ENCODE measurements at regions not wholly inside any gene's neighbourhood (a gene's known extent, or its start where the extent isn't known, plus 50 kb on each side); places are given as distances from the start of the nearest gene placed in this dataset.

GRCh38 chr1:232296461-232296860, 333.5 kb downstream of the SIPA1L2 start:
- ATAC-seq = no peak
- TF ChIP-seq ISL1 (CRISPR knock-in tag; IDR thresholded peaks at IDR 0.05) (no peak), ZFP30 (CRISPR knock-in tag; IDR thresholded peaks at IDR 0.05) (no peak), ZNF8 (CRISPR knock-in tag; IDR thresholded peaks at IDR 0.05) (no peak), PPARA (CRISPR knock-in tag; IDR thresholded peaks at IDR 0.05; ENCODE audit: borderline replicate concordance) (no peak), ZNF565 (CRISPR knock-in tag; conservative IDR thresholded peaks at IDR 0.05; ENCODE audit: low read depth) (no peak), ZNF70 (CRISPR knock-in tag; IDR thresholded peaks at IDR 0.05) (no peak), OSR1 (CRISPR knock-in tag; IDR thresholded peaks at IDR 0.05) (no peak), TCF4 (CRISPR knock-in tag; IDR thresholded peaks at IDR 0.05; ENCODE audit: borderline replicate concordance) (no peak), TSHZ2 (CRISPR knock-in tag; IDR thresholded peaks at IDR 0.05) (no peak), GLIS3 (CRISPR knock-in tag; IDR thresholded peaks at IDR 0.05) (no peak), ARNTL (CRISPR knock-in tag; IDR thresholded peaks at IDR 0.05; ENCODE audit: borderline replicate concordance, low read depth) (no peak), POU6F1 (CRISPR knock-in tag; IDR thresholded peaks at IDR 0.05; ENCODE audit: borderline replicate concordance, low read depth) (no peak), PATZ1 (CRISPR knock-in tag; IDR thresholded peaks at IDR 0.05; ENCODE audit: borderline replicate concordance) (no peak), BACH2 (CRISPR knock-in tag; IDR thresholded peaks at IDR 0.05; ENCODE audit: borderline replicate concordance) (no peak), ZFP3 (CRISPR knock-in tag; IDR thresholded peaks at IDR 0.05) (no peak)

- no peak for ATAC-seq
- no peak for TF ChIP-seq ZFP30 (CRISPR knock-in tag; IDR thresholded peaks at IDR 0.05)
- no peak for TF ChIP-seq ZNF70 (CRISPR knock-in tag; IDR thresholded peaks at IDR 0.05)
- TF ChIP-seq ZC3H10 (CRISPR knock-in tag; IDR thresholded peaks at IDR 0.05) = no peak
- no peak for TF ChIP-seq ISL1 (CRISPR knock-in tag; IDR thresholded peaks at IDR 0.05)
- TF ChIP-seq TSHZ2 (CRISPR knock-in tag; IDR thresholded peaks at IDR 0.05) = no peak
- TF ChIP-seq RARB (CRISPR knock-in tag; IDR thresholded peaks at IDR 0.05) = no peak
- TF ChIP-seq CSDC2 (CRISPR knock-in tag; IDR thresholded peaks at IDR 0.05) = no peak
- TF ChIP-seq CREB5 (CRISPR knock-in tag; IDR thresholded peaks at IDR 0.05; ENCODE audit: low read depth) = no peak
- no peak for TF ChIP-seq SNAI2 (CRISPR knock-in tag; IDR thresholded peaks at IDR 0.05)
- no peak for TF ChIP-seq ZFP3 (CRISPR knock-in tag; IDR thresholded peaks at IDR 0.05)
- no peak for TF ChIP-seq TCF4 (CRISPR knock-in tag; IDR thresholded peaks at IDR 0.05; ENCODE audit: borderline replicate concordance)
- TF ChIP-seq OSR1 (CRISPR knock-in tag; IDR thresholded peaks at IDR 0.05) = no peak
- no peak for TF ChIP-seq GLIS3 (CRISPR knock-in tag; IDR thresholded peaks at IDR 0.05)
- no peak for TF ChIP-seq ARNTL (CRISPR knock-in tag; IDR thresholded peaks at IDR 0.05; ENCODE audit: borderline replicate concordance, low read depth)
- TF ChIP-seq PPARA (CRISPR knock-in tag; IDR thresholded peaks at IDR 0.05; ENCODE audit: borderline replicate concordance) = no peak
- no peak for TF ChIP-seq ZNF565 (CRISPR knock-in tag; conservative IDR thresholded peaks at IDR 0.05; ENCODE audit: low read depth)
- TF ChIP-seq ZNF8 (CRISPR knock-in tag; IDR thresholded peaks at IDR 0.05) = no peak
- no peak for TF ChIP-seq PATZ1 (CRISPR knock-in tag; IDR thresholded peaks at IDR 0.05; ENCODE audit: borderline replicate concordance)
- TF ChIP-seq ESRRG (CRISPR knock-in tag; IDR thresholded peaks at IDR 0.05) = no peak
Measured at GRCh38 chr1:232293361-232293760, 336.6 kb downstream of the SIPA1L2 start.
